ENCODE measurements at regions not wholly inside any gene's neighbourhood (a gene's known extent, or its start where the extent isn't known, plus 50 kb on each side); places are given as distances from the start of the nearest gene placed in this dataset.

DNA sequence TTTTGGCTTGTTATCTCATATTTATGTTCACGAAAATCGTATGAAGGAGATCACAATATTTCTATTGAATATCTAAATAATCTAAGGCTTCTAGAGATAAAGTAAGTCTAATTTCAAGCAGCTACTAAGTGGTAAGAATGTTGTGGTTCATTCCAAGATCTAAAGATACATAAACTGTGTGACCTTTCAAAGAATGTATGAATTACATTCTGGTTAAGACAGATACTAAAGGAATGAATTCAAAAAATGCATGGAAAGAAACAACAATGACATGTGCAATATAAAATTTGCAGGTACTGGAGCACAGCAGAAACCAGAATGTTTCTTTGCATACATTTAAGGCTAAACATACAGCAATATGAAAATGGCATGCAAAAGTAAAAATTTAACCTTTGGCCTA, 1214.6 kb downstream of the CDH8 start:
- TF ChIP-seq, protein P1, sequence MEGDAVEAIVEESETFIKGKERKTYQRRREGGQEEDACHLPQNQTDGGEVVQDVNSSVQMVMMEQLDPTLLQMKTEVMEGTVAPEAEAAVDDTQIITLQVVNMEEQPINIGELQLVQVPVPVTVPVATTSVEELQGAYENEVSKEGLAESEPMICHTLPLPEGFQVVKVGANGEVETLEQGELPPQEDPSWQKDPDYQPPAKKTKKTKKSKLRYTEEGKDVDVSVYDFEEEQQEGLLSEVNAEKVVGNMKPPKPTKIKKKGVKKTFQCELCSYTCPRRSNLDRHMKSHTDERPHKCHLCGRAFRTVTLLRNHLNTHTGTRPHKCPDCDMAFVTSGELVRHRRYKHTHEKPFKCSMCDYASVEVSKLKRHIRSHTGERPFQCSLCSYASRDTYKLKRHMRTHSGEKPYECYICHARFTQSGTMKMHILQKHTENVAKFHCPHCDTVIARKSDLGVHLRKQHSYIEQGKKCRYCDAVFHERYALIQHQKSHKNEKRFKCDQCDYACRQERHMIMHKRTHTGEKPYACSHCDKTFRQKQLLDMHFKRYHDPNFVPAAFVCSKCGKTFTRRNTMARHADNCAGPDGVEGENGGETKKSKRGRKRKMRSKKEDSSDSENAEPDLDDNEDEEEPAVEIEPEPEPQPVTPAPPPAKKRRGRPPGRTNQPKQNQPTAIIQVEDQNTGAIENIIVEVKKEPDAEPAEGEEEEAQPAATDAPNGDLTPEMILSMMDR (IDR thresholded peaks at IDR 0.05) = no peak
- TF ChIP-seq TCF7L2 (IDR thresholded peaks at IDR 0.05; ENCODE audit: low read depth, low read length) = no peak
- TF ChIP-seq, protein P2, sequence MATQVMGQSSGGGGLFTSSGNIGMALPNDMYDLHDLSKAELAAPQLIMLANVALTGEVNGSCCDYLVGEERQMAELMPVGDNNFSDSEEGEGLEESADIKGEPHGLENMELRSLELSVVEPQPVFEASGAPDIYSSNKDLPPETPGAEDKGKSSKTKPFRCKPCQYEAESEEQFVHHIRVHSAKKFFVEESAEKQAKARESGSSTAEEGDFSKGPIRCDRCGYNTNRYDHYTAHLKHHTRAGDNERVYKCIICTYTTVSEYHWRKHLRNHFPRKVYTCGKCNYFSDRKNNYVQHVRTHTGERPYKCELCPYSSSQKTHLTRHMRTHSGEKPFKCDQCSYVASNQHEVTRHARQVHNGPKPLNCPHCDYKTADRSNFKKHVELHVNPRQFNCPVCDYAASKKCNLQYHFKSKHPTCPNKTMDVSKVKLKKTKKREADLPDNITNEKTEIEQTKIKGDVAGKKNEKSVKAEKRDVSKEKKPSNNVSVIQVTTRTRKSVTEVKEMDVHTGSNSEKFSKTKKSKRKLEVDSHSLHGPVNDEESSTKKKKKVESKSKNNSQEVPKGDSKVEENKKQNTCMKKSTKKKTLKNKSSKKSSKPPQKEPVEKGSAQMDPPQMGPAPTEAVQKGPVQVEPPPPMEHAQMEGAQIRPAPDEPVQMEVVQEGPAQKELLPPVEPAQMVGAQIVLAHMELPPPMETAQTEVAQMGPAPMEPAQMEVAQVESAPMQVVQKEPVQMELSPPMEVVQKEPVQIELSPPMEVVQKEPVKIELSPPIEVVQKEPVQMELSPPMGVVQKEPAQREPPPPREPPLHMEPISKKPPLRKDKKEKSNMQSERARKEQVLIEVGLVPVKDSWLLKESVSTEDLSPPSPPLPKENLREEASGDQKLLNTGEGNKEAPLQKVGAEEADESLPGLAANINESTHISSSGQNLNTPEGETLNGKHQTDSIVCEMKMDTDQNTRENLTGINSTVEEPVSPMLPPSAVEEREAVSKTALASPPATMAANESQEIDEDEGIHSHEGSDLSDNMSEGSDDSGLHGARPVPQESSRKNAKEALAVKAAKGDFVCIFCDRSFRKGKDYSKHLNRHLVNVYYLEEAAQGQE (IDR thresholded peaks at IDR 0.05; ENCODE audit: insufficient read depth in 1 of 2, low read depth in 2 of 2, low read length in 1 of 2) = no peak
- TF ChIP-seq SIN3A (IDR thresholded peaks at IDR 0.05; ENCODE audit: borderline replicate concordance, insufficient read depth, low read depth, low read length) = no peak
- no peak for TF ChIP-seq POLR2AphosphoS5 (IDR thresholded peaks at IDR 0.05; ENCODE audit: low read depth, low read length)
- ChIA-PET CTCF (no interaction called here), POLR2A (no interaction called here)
- intact Hi-C loops (cut with micrococcal nuclease; ENCODE audit: unreplicated experiment) = no loop called here
- H3K36me3 ChIP-seq (ENCODE audit: control insufficient read depth, insufficient read depth, low read length) = no peaks in the 10 kb centered on the region
- no peak overlapping the region for H3K4me3 ChIP-seq (ENCODE audit: low read depth in 2 of 2, low read length in 2 of 2)
- H3K9me3 ChIP-seq (ENCODE audit: control insufficient read depth, insufficient read depth, low read depth, low read length) = no peaks in the 10 kb centered on the region
- H3K27ac ChIP-seq (ENCODE audit: low read length) = no peak overlapping the region
- DNase-seq (ENCODE audit: low read depth, low spot score) = no peak
- BruUV-seq (replicated peaks) = no TSS peak
- no peaks in the 10 kb centered on the region for H3K4me1 ChIP-seq (ENCODE audit: control insufficient read depth, insufficient read depth, low read length)
- H3K27me3 ChIP-seq (ENCODE audit: control insufficient read depth, insufficient read depth, low read length) = no peaks in the 10 kb centered on the region
- ATAC-seq = no peak
- in situ Hi-C loops (cut with HindIII; ENCODE audit: low pct_unique_long_range_greater_than_20kb, low sequenced_read_pairs) = no loop called here

DNA sequence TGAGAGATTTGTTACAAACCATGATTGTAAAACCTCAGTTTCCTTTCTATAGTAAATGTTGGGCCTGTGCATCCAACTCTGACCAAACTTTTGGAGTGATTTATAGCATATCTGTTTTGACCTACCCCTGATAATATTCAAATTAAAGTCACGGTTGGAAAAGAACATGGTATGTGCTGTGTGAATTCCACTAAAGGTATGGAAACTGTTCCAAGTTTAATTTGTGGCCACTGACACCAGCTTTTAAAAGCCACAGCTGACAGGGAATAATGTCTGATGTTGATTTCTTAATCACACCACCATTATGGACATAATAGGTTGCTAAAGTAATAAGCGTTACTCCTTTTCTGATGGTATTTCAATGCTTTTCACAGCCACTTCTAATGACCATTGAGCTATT, 1215.9 kb downstream of the CDH8 start:
- intact Hi-C loops (cut with micrococcal nuclease; ENCODE audit: unreplicated experiment) (no loop called here), in situ Hi-C loops (cut with HindIII; ENCODE audit: low pct_unique_long_range_greater_than_20kb, low sequenced_read_pairs) (no loop called here)
- BruUV-seq (replicated peaks) = no TSS peak
- no peak overlapping the region for H3K4me3 ChIP-seq (ENCODE audit: low read depth in 2 of 2, low read length in 2 of 2)
- ChIA-PET CTCF (no interaction called here), POLR2A (no interaction called here)
- ATAC-seq (no peak), DNase-seq (ENCODE audit: low read depth, low spot score) (no peak)
- no peaks in the 10 kb centered on the region for H3K4me1 ChIP-seq (ENCODE audit: control insufficient read depth, insufficient read depth, low read length)
- no peaks in the 10 kb centered on the region for H3K9me3 ChIP-seq (ENCODE audit: control insufficient read depth, insufficient read depth, low read depth, low read length)
- TF ChIP-seq POLR2AphosphoS5 (IDR thresholded peaks at IDR 0.05; ENCODE audit: low read depth, low read length) = no peak
- no peak for TF ChIP-seq SIN3A (IDR thresholded peaks at IDR 0.05; ENCODE audit: borderline replicate concordance, insufficient read depth, low read depth, low read length)
- no peak for TF ChIP-seq TCF7L2 (IDR thresholded peaks at IDR 0.05; ENCODE audit: low read depth, low read length)
- TF ChIP-seq, protein P1 (IDR thresholded peaks at IDR 0.05) = no peak
- TF ChIP-seq, protein P2 (IDR thresholded peaks at IDR 0.05; ENCODE audit: insufficient read depth in 1 of 2, low read depth in 2 of 2, low read length in 1 of 2) = no peak
- no peaks in the 10 kb centered on the region for H3K36me3 ChIP-seq (ENCODE audit: control insufficient read depth, insufficient read depth, low read length)
- no peaks in the 10 kb centered on the region for H3K27me3 ChIP-seq (ENCODE audit: control insufficient read depth, insufficient read depth, low read length)
- H3K27ac ChIP-seq (ENCODE audit: low read length) = no peak overlapping the region

Measured in Panc1 (cell line).